ENCODE measurements at regions not wholly inside any gene's neighbourhood (a gene's known extent, or its start where the extent isn't known, plus 50 kb on each side); places are given as distances from the start of the nearest gene placed in this dataset.

DNA sequence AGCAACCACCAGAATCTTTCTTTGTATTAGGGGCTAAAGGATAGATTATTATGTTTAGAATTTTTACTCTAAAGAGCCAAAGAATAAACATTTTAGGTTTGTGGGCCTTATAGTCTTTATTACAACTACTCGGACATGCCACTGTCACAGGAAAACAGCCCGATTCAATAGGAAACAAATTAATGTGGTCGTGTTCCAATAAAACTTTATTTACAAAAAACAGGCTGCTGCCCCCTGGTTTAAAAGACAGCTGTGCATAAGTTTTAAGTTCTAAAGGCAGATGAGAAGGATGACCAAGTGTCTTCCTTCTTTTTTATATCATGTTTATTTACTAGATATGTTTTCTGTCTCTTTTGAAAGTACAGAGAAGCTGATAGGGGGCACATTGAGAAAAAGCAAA, 166.5 kb downstream of the HS3ST3A1 start:
- H3K27me3 ChIP-seq (ENCODE audit: low read length): no peaks in the 10 kb centered on the region
- no peaks in the 10 kb centered on the region for H3K79me2 ChIP-seq (ENCODE audit: insufficient read depth, low read length)
- H3K27ac ChIP-seq (ENCODE audit: low read depth, low read length): no peak overlapping the region
- no peak overlapping the region for H3K4me3 ChIP-seq (ENCODE audit: insufficient read depth, low read length, poor library complexity, severe bottlenecking)
- H3K9ac ChIP-seq (ENCODE audit: low read length): no peak overlapping the region
- H3F3A ChIP-seq (ENCODE audit: insufficient read depth): no peaks in the 10 kb centered on the region
- H3K36me3 ChIP-seq (ENCODE audit: low read length): no peaks in the 10 kb centered on the region
- 0 out of 2 replicates have a peak, but pooled peaks cover 4% of the 10 kb centered on the region for H3K9me2 ChIP-seq (replicated peaks; ENCODE audit: insufficient read depth, low read length)
- no peak overlapping the region for H2AFZ ChIP-seq (ENCODE audit: low read depth, low read length, severe bottlenecking)
- no peaks in the 10 kb centered on the region for H4K20me1 ChIP-seq (ENCODE audit: low read depth, low read length)
- H3K4me2 ChIP-seq (ENCODE audit: low read depth, low read length, poor library complexity, severe bottlenecking): no peak overlapping the region
- TF ChIP-seq, protein P1, sequence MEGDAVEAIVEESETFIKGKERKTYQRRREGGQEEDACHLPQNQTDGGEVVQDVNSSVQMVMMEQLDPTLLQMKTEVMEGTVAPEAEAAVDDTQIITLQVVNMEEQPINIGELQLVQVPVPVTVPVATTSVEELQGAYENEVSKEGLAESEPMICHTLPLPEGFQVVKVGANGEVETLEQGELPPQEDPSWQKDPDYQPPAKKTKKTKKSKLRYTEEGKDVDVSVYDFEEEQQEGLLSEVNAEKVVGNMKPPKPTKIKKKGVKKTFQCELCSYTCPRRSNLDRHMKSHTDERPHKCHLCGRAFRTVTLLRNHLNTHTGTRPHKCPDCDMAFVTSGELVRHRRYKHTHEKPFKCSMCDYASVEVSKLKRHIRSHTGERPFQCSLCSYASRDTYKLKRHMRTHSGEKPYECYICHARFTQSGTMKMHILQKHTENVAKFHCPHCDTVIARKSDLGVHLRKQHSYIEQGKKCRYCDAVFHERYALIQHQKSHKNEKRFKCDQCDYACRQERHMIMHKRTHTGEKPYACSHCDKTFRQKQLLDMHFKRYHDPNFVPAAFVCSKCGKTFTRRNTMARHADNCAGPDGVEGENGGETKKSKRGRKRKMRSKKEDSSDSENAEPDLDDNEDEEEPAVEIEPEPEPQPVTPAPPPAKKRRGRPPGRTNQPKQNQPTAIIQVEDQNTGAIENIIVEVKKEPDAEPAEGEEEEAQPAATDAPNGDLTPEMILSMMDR (IDR thresholded peaks at IDR 0.05; ENCODE audit: insufficient read depth, low read length, poor library complexity, severe bottlenecking): no peak
- no peak for TF ChIP-seq EZH2phosphoT487 (conservative IDR thresholded peaks at IDR 0.05; ENCODE audit: low read length)
- no peaks in the 10 kb centered on the region for H3K9me3 ChIP-seq (ENCODE audit: insufficient read depth, low read length)

DNA sequence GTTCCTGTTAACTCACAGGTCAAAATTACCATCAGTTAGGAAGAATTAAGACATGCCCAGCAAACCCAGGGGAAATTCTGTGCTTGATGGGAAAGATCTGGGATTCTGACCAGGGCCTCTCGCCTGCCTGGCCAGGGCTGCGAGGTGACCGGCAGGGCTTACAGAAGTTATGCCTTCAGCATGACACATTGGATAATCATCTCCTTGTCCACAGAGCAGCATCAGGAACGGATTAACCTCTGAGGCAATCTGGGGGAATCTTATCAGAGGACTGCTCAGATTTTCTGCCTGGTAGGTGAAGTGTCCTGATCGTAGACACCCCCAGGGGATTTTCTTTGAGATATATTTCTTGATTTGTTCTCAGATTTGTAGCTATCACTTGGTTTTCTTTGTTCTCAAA, 172.5 kb downstream of the HS3ST3A1 start:
- H3K9ac ChIP-seq (ENCODE audit: low read length): no peak overlapping the region
- H3K27me3 ChIP-seq (ENCODE audit: low read length): no peaks in the 10 kb centered on the region
- H3K4me2 ChIP-seq (ENCODE audit: low read depth, low read length, poor library complexity, severe bottlenecking): no peak overlapping the region
- H3K27ac ChIP-seq (ENCODE audit: low read depth, low read length): no peak overlapping the region
- no peaks in the 10 kb centered on the region for H3K9me2 ChIP-seq (replicated peaks; ENCODE audit: insufficient read depth, low read length)
- H3F3A ChIP-seq (ENCODE audit: insufficient read depth): no peaks in the 10 kb centered on the region
- no peak for TF ChIP-seq EZH2phosphoT487 (conservative IDR thresholded peaks at IDR 0.05; ENCODE audit: low read length)
- TF ChIP-seq, protein P1 (IDR thresholded peaks at IDR 0.05; ENCODE audit: insufficient read depth, low read length, poor library complexity, severe bottlenecking): no peak
- H3K9me3 ChIP-seq (ENCODE audit: insufficient read depth, low read length): no peaks in the 10 kb centered on the region
- no peaks in the 10 kb centered on the region for H4K20me1 ChIP-seq (ENCODE audit: low read depth, low read length)
- H3K36me3 ChIP-seq (ENCODE audit: low read length): no peaks in the 10 kb centered on the region
- H3K4me3 ChIP-seq (ENCODE audit: insufficient read depth, low read length, poor library complexity, severe bottlenecking): no peak overlapping the region
- no peak overlapping the region for H2AFZ ChIP-seq (ENCODE audit: low read depth, low read length, severe bottlenecking)
- no peaks in the 10 kb centered on the region for H3K79me2 ChIP-seq (ENCODE audit: insufficient read depth, low read length)

DNA sequence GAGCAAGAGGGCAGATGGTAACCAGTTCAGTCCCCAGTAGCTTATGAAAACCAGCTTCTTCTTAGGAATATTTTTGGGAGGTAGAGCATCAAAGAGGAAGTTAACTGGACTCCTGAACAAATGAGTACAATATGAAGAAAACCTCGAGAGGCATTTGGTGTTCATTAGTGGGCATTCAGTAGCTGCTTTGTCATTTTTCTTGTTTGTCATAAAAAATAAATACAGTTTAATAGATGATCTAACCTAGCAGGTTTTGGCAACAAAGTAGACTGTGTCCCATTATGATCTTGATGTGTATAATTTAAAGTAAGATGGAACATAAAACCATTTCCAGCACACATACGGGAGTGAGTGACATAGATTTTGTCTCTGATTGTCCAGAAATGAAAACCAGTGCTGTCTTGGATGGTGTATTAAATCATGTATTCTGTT, 173.1 kb downstream of the HS3ST3A1 start:
- Histone ChIP-seq H3K27ac (ENCODE audit: low read depth, low read length) (no peak overlapping the region), H4K20me1 (ENCODE audit: low read depth, low read length) (no peaks in the 10 kb centered on the region), H3K79me2 (ENCODE audit: insufficient read depth, low read length) (no peaks in the 10 kb centered on the region), H3K4me2 (ENCODE audit: low read depth, low read length, poor library complexity, severe bottlenecking) (no peak overlapping the region), H3F3A (ENCODE audit: insufficient read depth) (no peaks in the 10 kb centered on the region), H3K9ac (ENCODE audit: low read length) (no peak overlapping the region), H2AFZ (ENCODE audit: low read depth, low read length, severe bottlenecking) (no peak overlapping the region), H3K9me3 (ENCODE audit: insufficient read depth, low read length) (no peaks in the 10 kb centered on the region), H3K9me2 (replicated peaks; ENCODE audit: insufficient read depth, low read length) (no peaks in the 10 kb centered on the region), H3K36me3 (ENCODE audit: low read length) (no peaks in the 10 kb centered on the region), H3K27me3 (ENCODE audit: low read length) (no peaks in the 10 kb centered on the region), H3K4me3 (ENCODE audit: insufficient read depth, low read length, poor library complexity, severe bottlenecking) (no peak overlapping the region)
- TF ChIP-seq EZH2phosphoT487 (conservative IDR thresholded peaks at IDR 0.05; ENCODE audit: low read length): no peak
- TF ChIP-seq, protein P1 (IDR thresholded peaks at IDR 0.05; ENCODE audit: insufficient read depth, low read length, poor library complexity, severe bottlenecking): no peak

All from SU-DHL-6 (cell line).